ENCODE measurements at regions not wholly inside any gene's neighbourhood (a gene's known extent, or its start where the extent isn't known, plus 50 kb on each side); places are given as distances from the start of the nearest gene placed in this dataset.

DNA sequence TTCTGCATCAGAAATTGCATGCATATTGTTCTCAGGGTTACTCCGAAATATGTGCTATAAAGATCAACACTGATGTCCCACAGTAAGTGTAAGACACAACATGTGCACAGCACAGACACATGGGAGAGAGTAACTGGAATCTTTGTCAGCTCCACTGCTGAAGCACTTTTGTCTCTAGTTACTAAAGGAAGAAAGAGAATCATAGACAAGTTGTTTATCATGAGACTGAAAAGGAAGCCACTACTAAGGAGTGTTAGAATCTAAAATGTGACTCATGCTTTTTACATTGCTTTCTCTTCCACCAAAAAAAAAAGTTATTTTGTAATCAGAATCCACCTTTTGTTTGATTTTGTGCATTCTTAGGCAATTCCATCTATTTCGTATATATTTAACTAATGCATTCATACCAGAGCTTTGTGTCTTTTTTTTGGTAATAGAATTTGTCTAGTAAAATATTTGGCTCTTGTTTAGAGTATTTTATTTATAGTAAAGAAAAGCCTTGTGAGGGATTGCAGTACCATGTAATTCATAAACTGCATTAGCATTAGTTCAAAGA, 502.4 kb downstream of the FBXO15 start:
- no peak for DNase-seq

DNA sequence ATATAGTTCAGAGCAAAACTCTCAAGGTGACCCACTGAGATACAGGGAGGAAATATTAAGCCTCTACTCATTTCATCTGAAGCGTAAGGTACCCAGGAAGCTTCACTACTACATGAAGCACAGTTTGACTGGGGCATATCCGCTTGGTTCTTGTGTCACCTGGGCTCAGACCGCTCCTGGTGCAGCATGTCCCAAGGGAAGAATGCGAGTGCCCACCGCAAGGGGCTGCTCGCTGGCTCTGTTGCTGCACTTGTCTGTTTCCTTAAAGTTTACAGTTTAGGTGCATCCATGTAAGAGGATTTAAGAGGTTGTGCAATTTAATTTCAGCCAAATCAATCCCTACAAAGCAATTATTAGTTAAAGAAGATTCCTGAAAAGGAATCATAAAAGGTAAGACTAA, 507.8 kb downstream of the FBXO15 start:
- DNase-seq, result no peak

DNA sequence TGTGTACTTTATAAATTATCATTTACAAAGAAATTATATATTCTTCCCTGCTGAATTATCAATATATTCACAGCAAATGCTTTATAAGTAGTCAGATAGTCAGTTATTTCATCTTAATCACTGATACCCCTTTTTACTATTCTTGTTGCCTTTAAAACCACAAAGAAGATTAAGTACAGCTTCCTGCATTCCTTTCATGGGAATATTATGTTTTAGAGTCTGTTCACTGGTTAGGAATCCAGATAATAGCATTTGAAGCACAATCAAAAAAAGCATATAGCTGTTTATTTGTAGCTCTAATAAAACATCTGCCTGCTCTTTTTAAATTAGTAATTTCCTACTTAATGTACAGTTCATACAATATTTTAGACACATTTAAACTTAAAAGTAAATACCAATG, 508.9 kb downstream of the FBXO15 start:
- peak in 1 of 3 donors; percentile 24 for DNase-seq

DNA sequence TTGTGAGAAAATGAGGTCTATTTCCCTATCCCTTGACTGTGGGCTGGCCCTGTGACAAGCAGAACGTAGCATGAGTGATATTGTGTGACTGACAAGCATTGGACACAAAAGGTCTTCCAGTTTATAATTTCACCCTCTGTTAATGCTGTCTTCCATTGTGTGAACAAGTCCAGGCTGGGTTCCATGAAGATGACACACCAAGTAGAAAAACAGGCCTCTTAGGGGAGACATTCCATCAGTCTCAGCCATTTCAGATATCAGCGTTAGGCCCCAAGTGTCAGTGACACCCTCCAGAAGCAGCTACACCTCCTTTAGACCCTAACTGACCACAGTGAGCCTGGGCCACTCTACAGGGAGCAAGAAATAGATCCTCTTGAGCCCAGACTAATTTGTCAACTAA, 511.3 kb downstream of the FBXO15 start:
- DNase-seq, result no peak

DNA sequence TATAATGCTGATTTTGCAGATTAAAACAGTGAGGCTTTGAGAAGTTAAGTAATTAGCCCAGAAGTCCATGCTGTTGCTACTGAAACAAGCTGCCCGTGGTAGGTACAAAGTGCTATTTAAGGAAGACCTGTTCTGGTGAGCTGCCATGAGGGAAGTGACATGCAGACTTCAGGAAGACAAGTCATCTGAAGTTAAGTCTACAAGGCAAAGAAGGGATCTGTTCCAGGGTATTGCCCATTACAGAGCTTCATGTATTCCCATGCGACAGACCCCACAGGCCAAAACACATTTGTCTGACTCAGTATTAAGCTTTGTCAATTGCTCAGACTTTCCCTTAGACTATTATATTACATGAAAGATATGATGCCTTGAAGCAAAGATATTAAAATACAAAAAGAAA, 520.8 kb downstream of the FBXO15 start:
- DNase-seq, result no peak

DNA sequence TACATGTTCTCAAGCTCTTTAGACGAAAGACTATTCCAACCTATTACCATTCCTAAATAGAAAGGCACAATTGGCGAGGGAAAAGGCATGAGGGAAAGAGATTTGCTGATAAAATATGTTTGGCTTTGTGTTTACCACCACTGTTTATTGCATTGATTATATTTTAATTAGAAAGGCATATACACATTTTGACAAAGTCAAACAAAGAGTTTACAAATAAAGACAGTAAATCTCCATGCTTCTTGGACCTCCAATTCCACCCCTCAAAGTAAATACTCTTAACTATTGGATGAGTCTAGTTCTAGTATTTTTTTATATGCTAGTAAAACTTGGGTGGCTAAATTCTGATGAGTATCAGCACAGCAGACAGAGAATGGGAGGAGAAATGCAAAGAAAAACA, 521.4 kb downstream of the FBXO15 start:
- no peak for DNase-seq

DNA sequence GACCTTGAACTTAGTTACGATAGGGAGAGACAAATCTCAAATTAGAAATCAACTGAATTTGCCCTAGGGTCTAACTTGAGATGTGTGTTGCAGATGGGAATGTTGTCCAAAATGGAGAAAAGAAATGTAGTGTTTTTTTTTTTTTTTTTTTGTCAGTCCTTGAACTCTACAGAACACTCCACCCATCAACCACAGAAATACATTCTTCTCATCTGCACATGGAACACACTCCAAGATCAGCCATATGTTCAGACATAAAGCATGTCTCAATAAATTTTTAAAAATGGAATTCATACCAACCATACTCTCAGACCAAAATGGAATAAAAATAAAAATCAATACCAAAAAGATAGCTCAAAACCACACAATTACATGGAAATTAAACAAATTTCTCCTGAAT, 526.5 kb downstream of the FBXO15 start:
- peak in 1 of 3 donors; percentile 5 for DNase-seq

DNA sequence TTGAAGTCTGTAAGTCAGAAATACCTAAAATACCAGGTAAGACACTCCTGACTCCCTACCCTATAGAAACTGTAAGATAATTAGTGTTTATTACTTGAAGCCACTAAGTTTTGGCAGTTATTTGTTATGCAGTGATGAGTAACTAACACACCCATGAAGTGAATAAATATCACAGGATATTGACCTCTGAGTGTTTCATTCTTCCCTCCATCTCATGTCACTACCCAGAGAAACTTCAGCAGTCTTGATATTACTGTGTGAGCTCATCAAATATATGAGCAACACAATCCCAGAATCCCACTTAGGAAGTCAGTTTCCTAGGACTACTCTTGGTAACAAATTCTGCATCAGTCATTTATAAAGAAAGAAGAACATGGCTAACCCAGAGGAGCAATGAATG, 529.7 kb downstream of the FBXO15 start:
- no peak for DNase-seq

DNA sequence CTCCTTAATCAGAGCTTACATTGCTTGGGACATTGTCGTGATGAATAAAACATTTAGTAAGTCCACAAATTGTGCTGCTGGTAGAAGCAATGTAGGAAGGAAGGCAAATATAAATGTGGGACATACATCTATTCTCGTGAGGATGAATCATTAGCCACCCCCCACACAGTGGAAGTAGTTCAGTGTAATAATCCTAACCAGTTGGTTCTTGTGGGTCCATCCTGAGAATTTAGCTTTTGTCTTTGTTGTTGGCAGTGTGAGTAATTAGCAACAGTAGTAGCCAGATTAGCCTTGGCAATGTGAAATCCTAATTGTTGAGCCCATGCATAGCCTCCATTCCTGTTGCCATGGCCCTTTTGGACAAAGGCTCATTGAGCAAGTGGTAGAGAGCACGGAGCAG, 532.1 kb downstream of the FBXO15 start:
- no peak for DNase-seq

DNA sequence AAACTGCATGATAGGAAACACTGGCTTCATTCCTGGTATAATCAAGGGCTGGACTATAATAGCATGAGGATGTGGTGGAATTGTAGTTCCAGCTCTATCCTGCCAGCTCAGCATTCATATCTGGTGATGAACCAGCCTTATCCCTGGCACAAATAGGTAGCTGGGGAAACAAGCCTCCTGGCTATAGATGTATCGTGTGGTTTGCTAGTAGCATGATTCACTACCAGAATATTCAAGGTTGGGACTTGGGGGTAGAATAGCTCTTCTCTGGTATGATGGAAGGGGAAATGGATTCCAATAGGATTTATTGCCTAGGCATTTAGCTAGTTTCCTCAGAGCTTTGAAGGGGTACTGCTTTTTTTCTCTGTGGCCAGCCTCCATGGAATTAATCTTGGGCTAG, 532.8 kb downstream of the FBXO15 start:
- peak in 1 of 3 donors; percentile 82 for DNase-seq

DNA sequence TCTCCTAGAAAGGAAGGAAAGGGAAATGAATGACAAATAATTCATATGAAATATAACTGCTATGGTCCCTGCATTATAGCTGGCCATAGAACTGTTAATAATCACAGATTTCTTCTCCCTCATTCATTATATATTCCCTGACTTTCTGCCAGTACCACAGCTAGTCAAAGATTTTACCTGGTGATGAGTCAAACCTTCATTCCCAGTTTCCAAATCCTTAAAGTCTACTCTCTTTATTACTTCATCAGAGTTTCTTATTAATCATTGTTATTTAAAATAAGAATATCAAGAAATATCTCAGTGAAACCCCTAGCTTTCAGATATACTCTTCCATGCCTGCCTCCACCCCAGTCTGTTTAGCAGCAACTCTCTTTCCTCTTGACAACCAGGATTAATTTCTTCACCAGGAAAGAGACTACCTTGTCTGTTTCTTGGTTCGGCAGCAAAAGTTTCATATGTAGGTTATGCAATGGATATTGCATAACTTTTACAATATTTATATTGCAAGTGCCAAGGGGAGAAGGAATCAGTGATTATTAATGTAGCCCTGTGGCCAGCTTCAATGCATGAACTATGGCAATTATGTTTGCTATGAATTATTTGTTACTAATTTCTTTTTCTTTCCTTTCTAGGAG, 533.8 kb downstream of the FBXO15 start:
- no peak for DNase-seq

DNA sequence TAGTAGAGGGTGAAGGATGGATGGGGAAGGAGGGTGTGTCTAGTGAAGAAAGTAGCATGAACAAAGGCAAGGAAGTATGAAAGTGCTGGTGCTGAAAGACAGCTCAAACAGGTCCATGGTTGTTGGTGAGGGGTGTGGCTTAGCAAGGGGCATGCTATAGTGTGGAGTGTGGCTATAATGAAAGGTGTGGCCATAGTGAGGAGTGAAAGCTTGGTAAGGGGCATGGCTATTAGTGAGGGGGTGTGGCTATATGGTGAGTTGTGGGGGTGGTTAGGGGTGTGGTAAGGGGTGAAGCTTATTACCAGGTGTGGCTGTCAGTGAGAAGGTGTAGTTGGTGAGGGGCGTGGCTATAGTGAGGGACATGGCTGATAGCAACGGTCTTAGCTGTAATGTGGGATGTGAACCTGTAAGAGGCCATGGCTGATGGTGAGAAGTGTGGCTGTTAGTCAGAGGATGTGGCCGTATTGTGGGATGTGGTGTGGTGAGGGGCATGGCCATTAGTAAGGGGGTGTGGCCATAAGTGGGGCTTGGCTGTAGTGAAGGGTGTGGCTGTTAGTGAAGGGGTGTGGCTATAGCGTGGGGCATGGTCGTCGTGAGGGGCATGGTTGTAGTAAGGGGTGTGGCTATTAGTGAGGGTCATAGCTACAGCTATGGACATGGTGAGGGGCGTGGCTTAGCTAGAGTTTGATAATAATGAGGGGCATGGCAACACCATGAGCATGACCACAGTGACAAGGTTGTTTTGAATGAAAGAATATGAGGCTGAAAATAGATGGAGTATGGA, 549.6 kb downstream of the FBXO15 start:
- DNase-seq, result no peak

DNA sequence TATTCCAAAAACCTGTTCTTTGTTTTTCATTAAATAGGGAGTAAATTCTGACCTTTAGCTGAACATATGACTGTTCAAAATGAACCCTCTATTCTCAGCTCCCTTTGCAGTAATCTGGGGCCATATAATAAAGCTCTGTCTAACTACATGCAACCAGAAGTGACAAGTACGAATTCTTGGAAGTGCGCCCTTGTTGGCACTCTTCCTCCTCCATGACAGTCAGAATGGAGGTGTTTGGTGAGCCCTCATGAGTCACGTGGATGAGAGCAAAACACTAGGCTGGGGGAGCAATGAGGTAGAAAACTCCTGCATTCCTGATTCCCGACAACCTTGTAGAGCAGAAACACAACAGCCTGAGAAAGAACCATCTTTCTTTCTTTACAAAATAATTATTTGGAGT, 552.9 kb downstream of the FBXO15 start:
- DNase-seq, result no peak

DNA sequence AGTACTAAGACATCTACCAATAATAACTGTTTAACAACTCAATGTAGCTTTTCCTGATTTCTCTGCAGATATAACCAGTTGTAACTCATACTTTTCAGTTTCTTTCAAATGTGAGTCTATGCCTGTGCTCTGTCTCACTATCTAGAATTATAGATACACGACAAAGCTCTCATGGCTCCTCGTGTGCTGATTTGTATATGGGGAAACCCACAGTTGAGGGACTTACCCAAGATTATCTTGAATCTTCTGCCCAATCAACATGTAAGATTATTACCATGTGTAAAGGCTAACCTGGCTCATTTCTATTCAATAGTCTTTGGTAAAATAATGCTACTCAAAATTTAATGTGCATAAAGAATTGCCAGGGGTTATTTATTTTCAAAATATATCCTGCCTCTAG, 554.4 kb downstream of the FBXO15 start:
- no peak for DNase-seq

DNA sequence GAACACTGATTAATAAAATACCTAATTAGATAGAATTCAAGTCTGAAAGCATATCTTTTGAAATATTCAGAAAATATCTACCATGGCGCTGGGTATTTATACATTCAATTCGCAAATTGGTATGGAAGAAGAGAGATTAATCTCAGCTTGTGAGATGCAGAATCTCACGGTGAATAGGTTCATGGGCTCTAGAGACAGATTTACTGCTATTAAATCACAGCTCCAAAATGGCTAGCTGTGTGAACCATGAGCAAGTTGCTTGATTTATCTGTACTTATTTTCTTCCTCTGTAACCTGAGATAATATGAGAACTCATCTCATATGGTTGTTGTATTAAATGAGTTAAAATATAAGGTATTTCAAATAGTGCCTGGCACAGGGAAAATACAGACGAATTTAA, 556.7 kb downstream of the FBXO15 start:
- no peak for DNase-seq

DNA sequence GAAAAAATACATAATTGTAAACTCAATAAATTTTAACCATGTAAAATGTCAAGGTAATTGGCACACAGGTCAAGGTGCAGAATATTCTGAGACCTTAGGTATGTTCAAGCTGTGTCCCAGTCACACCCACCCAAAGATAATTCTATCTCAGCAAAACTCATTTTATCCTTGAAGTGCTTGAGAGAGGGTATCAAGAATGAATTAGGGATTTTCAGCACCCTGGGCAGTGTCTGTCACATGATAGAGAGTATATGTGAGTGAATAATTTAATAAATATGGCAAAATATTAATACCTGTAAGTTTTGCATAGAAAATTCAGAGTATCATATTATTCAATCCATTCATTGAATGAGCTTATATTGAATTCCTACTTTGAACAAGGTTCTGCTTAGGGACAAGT, 567.9 kb downstream of the FBXO15 start:
- no peak for DNase-seq

DNA sequence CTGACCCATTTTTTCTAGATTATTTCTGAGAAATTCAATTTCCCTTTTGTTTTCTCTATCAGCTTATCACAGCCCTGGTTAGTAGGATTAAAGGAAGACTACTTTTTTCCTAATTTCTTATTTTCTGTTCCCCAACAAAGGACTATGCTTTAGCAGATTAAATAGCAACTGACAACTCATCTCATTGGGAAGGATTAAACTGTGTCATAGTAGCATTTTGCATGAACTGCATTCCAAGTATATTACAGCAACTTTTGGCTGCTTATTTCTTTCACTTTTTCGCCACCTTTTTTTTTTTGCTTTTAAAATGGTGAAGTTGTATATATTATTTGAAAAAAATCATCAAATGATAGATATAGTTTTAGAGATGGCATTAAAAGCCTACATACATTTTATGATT, 570.3 kb downstream of the FBXO15 start:
- DNase-seq, result no peak

DNA sequence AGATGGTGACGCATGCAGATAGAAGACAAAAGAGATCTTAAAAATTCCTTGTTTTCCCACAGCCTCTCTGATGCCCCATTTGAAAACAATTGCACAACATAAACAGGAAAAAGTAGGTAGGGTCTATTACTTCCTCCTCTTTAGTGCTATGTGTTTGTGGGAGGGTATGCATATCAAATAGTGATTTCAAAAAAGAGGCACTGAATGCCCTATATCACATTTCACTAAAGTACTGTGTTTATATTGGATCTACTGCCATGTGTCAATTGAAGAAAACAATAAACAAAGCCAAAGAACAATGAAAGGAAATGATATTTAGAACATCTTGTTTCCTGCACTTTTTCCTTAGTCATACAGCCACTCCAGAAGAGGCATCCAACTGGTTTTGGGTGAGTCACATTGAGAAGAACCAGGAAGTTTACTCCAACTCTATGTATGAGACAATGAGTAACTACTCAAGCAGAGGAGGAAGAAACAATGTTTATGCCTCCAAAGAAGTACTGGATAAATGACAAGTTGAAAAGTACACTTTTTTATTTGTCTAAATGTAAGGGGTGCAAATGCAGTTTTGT, 583.6 kb downstream of the FBXO15 start:
- peak in 1 of 3 donors; percentile 33 for DNase-seq

DNA sequence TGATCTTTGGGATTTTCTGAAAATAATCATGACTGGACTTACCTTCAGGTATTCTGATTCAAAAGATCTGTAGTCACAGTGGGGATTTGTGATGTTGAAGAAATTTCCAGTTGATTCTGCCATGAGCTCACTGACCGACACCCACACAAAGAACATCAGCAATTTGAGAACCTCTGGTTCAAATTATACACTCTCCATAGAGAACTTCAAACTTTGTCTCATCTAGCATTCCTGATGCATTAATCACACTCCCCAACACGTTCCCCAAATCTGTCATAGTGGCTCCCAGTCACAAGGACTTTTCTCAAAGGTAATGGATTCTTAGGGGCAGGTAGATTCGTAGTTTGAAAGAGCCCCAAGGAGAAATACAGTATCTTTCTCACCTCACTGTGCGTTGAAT, 584.3 kb downstream of the FBXO15 start:
- DNase-seq, result peak in 1 of 3 donors; percentile 23

DNA sequence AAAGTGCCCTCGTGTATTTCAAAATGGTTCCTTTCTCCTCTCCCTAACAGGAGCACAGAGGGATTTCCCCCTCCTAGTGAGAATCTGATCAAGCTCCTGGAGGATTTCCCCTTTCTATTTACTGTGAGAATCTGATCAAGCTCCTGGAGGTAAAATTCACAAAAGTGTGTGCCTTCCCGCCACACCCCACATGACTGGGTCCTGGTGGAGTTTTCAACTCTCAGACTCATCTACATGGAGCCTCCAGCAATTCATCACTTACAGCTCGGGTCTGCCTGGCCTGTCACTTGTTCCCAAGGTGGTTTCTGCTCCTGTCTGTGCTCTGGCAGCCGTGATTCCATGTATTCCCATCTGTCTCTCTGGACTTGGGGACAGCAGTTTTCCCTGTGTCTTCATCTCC, 590.7 kb downstream of the FBXO15 start:
- DNase-seq, result no peak

DNA sequence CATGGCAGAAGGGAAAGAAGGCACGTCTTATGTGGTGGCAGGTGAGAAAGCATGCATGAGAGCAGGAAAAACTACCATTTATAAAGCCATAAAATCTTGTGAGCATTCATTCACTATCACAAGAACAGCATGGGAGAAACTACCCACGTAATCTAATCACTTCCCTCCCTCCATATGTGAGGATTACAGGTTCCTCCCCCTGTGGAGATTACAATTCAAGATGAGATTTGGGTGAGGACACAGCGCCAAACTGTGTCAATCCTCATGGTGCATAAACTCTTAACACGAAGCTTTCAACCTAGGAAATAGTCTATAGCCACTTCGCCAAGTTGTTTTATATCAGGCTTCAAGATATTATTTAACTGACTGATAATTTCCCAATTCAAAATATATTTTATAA, 595.5 kb downstream of the FBXO15 start:
- DNase-seq, result no peak

DNA sequence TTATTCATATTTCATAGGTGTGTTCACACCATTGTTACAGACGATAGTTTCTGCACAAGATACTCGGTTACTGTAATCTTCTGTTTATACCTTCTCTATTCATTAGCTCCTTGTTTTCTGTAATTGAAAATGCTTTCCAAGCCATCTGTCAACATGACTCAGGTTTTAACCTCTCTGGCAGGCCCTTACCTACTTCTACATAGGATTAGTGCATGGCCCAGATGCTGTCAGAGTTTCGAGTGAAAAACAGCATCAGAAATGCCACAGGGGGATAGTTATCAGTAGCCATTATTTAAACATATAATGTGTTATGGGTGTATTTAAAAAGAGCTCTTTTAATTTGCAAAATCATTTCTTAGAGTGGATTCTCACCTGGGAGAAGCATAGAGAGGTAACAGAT, 596.4 kb downstream of the FBXO15 start:
- no peak for DNase-seq

DNA sequence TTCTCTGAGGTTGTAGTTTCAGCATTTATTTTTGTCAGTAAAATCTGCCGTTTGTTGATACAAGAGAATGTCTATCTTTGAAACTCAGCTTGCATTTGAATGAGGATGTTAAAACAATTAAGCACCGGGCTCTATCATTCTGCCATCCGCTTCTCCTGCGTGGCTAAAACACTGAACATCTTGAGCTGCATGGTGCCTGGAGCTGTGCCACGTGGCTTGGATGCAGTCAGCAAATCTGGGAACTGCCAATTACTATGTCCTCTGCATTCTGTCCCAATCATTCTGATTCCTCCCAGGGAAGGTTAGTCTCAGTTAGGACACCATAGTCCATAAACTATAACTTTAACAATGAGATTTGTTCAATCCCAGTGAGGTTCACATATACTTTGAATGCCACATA, 598.4 kb downstream of the FBXO15 start:
- DNase-seq, result peak in 1 of 3 donors; percentile 1

Data from muscle of back (tissue), 3 donors.